Karpas-422 (cell line): ENCODE measurements at regions not wholly inside any gene's neighbourhood (a gene's known extent, or its start where the extent isn't known, plus 50 kb on each side); places are given as distances from the start of the nearest gene placed in this dataset.

ENCODE experiments used
- DNase-seq: peaks from one replicate; pipeline ENCODE4 v3.0.0-alpha.2; 2015
- H2AFZ ChIP-seq: fragments of 200-600 bp; sonication (generic); 2 replicates; pipeline ENCODE4 v1.6.1; 2014; ENCODE audit warnings: antibody characterized with exemption, low read length, mixed read lengths
- H3K27ac ChIP-seq: fragments of 200-600 bp; sonication (generic); 2 replicates; pipeline ENCODE4 v1.5.1; 2014; ENCODE audit warnings: mild to moderate bottlenecking, low read length, moderate library complexity
- H3K27me3 ChIP-seq: fragments of 200-600 bp; sonication (generic); 2 replicates; pipeline ENCODE4 v1.6.1; 2014; ENCODE audit warnings: low read length, mixed read lengths
- H3K36me3 ChIP-seq: fragments of 200-600 bp; sonication (generic); 2 replicates; pipeline ENCODE4 v1.6.1; 2014; ENCODE audit warnings: low read length, mixed read lengths; ENCODE audit not compliant: insufficient read depth
- H3K4me1 ChIP-seq: fragments of 200-600 bp; sonication (generic); 2 replicates; pipeline ENCODE4 v1.6.1; 2014; ENCODE audit warnings: mild to moderate bottlenecking, low read length, mixed read lengths
- H3K4me2 ChIP-seq: fragments of 200-600 bp; sonication (generic); 2 replicates; pipeline ENCODE4 v1.6.1; 2014; ENCODE audit warnings: low read length, low read depth, mild to moderate bottlenecking; ENCODE audit not compliant: poor library complexity, severe bottlenecking
- H3K4me3 ChIP-seq: fragments of 200-600 bp; sonication (generic); 2 replicates; pipeline ENCODE4 v1.5.1; 2014; ENCODE audit warnings: mild to moderate bottlenecking, antibody characterized with exemption, low read length, mixed read lengths
- H3K79me2 ChIP-seq: fragments of 200-600 bp; sonication (generic); 2 replicates; pipeline ENCODE4 v1.6.1; 2014; ENCODE audit warnings: mild to moderate bottlenecking, low read length, mixed read lengths
- H3K9ac ChIP-seq: fragments of 200-600 bp; sonication (generic); 2 replicates; pipeline ENCODE4 v1.6.0; 2014; ENCODE audit warnings: low read length
- H3K9me2 ChIP-seq: fragments of 200-600 bp; sonication (generic), shearing (Covaris generic); replicated peaks from 2 replicates; pipeline ENCODE4 v1.6.0; 2014; ENCODE audit warnings: mild to moderate bottlenecking, low read length, moderate library complexity; ENCODE audit not compliant: insufficient read depth
- H3K9me3 ChIP-seq: fragments of 300-700, 200-600 bp; sonication (generic); 2 replicates; pipeline ENCODE4 v1.6.1; 2014; ENCODE audit warnings: low read length, mixed read lengths
- H4K20me1 ChIP-seq: fragments of 200-600 bp; sonication (generic); 2 replicates; pipeline ENCODE4 v1.6.1; 2014; ENCODE audit warnings: mild to moderate bottlenecking, antibody characterized with exemption, low read length, low read depth; ENCODE audit not compliant: insufficient read depth

GRCh38 chr20:59385038-59385437 is 84.6 kb downstream of the EDN3 start:
- no peaks in the 10 kb centered on the region for H3K27me3 ChIP-seq
- no peaks in the 10 kb centered on the region for H3K36me3 ChIP-seq
- H3K27ac ChIP-seq = no peak overlapping the region
- no peak overlapping the region for H3K9ac ChIP-seq
- H2AFZ ChIP-seq = no peak overlapping the region
- H3K79me2 ChIP-seq = no peaks in the 10 kb centered on the region
- H3K9me2 ChIP-seq = no peaks in the 10 kb centered on the region
- H3K9me3 ChIP-seq = no peaks in the 10 kb centered on the region
- no peaks in the 10 kb centered on the region for H3K4me1 ChIP-seq
- DNase-seq = no peak
- H3K4me3 ChIP-seq = no peak overlapping the region
- H4K20me1 ChIP-seq = no peaks in the 10 kb centered on the region
- no peak overlapping the region for H3K4me2 ChIP-seq

DNA sequence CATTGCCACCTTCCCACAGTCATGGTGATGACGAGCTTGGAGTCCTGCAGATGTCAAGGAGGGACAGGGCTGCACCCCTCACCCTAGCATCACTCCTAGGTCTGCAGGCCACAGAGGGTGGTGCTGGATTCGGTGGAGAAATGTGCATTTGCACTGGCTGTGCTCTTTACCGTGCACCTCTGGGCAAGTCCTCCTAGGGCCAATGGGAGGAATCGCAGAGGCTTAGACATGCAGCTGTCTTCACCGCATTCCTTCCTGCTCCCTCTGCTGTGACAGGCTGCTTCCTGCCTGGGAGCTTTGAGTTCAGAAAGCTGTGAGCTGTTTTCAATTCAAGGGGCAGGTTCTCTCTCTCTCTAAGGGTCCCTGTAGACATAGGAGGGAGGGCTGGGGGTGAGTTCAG is 85.1 kb downstream of the EDN3 start:
- H2AFZ ChIP-seq = no peak overlapping the region
- no peaks in the 10 kb centered on the region for H3K9me3 ChIP-seq
- no peaks in the 10 kb centered on the region for H3K4me1 ChIP-seq
- no peaks in the 10 kb centered on the region for H3K79me2 ChIP-seq
- H3K4me3 ChIP-seq = no peak overlapping the region
- no peak overlapping the region for H3K9ac ChIP-seq
- H3K36me3 ChIP-seq = no peaks in the 10 kb centered on the region
- no peak for DNase-seq
- no peaks in the 10 kb centered on the region for H3K27me3 ChIP-seq
- H3K9me2 ChIP-seq = no peaks in the 10 kb centered on the region
- H3K27ac ChIP-seq = no peak overlapping the region
- H4K20me1 ChIP-seq = no peaks in the 10 kb centered on the region
- no peak overlapping the region for H3K4me2 ChIP-seq

- Histone ChIP-seq H3K9ac (no peak overlapping the region), H3K4me2 (no peak overlapping the region), H3K4me3 (no peak overlapping the region), H3K27ac (no peak overlapping the region), H3K4me1 (no peaks in the 10 kb centered on the region), H3K9me3 (no peaks in the 10 kb centered on the region), H3K9me2 (no peaks in the 10 kb centered on the region), H3K36me3 (no peaks in the 10 kb centered on the region), H3K79me2 (no peaks in the 10 kb centered on the region), H4K20me1 (no peaks in the 10 kb centered on the region), H3K27me3 (no peaks in the 10 kb centered on the region), H2AFZ (no peak overlapping the region)
- DNase-seq = no peak
Observed at GRCh38 chr20:59386809-59387208, 86.4 kb downstream of the EDN3 start.

GRCh38 chr20:59387891-59388290 is 87.5 kb downstream of the EDN3 start:
- Histone ChIP-seq H3K9me2 (no peaks in the 10 kb centered on the region), H3K4me1 (no peaks in the 10 kb centered on the region)

DNA sequence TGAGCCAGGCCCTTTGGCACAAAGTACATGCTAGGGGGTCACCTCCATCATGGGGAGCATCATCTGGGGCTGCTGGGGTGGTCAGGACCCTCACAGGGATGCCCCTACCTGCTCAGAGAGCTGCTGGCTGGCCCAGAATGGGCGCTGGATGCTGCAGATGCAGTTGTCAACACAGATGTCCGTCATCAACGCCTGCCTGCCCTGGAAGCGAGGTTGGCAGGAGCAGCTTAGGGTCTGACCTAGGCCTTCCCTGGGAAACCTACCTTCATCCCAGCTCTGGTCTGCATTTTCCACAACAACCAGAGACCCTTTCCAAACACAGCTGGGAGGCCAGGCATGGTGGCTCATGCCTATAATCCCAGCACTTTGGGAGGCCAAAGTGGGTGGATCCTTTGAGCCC is 88.0 kb downstream of the EDN3 start:
- Histone ChIP-seq H2AFZ (no peak overlapping the region), H3K4me1 (no peaks in the 10 kb centered on the region), H3K27me3 (no peaks in the 10 kb centered on the region), H3K27ac (no peak overlapping the region), H3K4me2 (no peak overlapping the region), H4K20me1 (no peaks in the 10 kb centered on the region), H3K4me3 (no peak overlapping the region), H3K79me2 (no peaks in the 10 kb centered on the region), H3K9me2 (no peaks in the 10 kb centered on the region), H3K36me3 (no peaks in the 10 kb centered on the region), H3K9ac (no peak overlapping the region), H3K9me3 (no peaks in the 10 kb centered on the region)
- no peak for DNase-seq

More at GRCh38 chr20:59387891-59388290, 87.5 kb downstream of the EDN3 start:
- no peak overlapping the region for H3K4me3 ChIP-seq
- no peaks in the 10 kb centered on the region for H3K9me3 ChIP-seq
- H2AFZ ChIP-seq = no peak overlapping the region
- DNase-seq = no peak
- H3K9ac ChIP-seq = no peak overlapping the region
- no peaks in the 10 kb centered on the region for H4K20me1 ChIP-seq
- no peak overlapping the region for H3K4me2 ChIP-seq
- H3K27me3 ChIP-seq = no peaks in the 10 kb centered on the region
- no peaks in the 10 kb centered on the region for H3K36me3 ChIP-seq
- no peak overlapping the region for H3K27ac ChIP-seq
- H3K79me2 ChIP-seq = no peaks in the 10 kb centered on the region

DNA sequence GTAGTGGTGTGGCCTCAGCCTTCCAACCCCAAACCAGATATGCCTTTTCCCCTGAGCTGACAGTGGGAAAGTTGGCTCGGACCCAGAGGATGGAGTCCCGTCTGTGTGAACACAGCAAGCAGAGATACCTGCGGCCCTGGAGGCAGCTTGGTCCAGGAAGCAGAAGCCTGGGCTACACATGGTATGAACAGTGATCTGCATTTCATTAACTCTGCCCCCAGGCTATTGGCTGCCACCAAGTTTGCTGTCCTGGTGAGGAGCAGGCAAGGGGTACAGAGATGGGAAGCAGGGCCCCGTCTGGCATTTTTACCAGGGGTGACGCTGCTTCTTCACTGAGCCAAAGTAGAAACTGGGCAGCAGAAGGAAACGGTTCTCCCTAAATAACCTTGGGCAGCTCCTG is 90.0 kb downstream of the EDN3 start:
- Histone ChIP-seq H3K27me3 (no peaks in the 10 kb centered on the region), H3K79me2 (no peaks in the 10 kb centered on the region), H4K20me1 (no peaks in the 10 kb centered on the region), H3K36me3 (no peaks in the 10 kb centered on the region), H3K27ac (no peak overlapping the region), H3K9me2 (no peaks in the 10 kb centered on the region), H2AFZ (no peak overlapping the region), H3K4me1 (no peaks in the 10 kb centered on the region), H3K4me2 (no peak overlapping the region), H3K4me3 (no peak overlapping the region), H3K9me3 (no peaks in the 10 kb centered on the region), H3K9ac (no peak overlapping the region)
- DNase-seq = no peak

GRCh38 chr20:59391975-59392374 is 91.6 kb downstream of the EDN3 start:
- Histone ChIP-seq H3K27me3 (no peaks in the 10 kb centered on the region), H3K4me1 (no peaks in the 10 kb centered on the region), H3K9ac (no peak overlapping the region), H2AFZ (no peak overlapping the region), H3K9me3 (no peaks in the 10 kb centered on the region), H3K9me2 (no peaks in the 10 kb centered on the region), H3K4me3 (no peak overlapping the region), H3K36me3 (no peaks in the 10 kb centered on the region), H3K27ac (no peak overlapping the region), H4K20me1 (no peaks in the 10 kb centered on the region), H3K4me2 (no peak overlapping the region), H3K79me2 (no peaks in the 10 kb centered on the region)
- no peak for DNase-seq

DNA sequence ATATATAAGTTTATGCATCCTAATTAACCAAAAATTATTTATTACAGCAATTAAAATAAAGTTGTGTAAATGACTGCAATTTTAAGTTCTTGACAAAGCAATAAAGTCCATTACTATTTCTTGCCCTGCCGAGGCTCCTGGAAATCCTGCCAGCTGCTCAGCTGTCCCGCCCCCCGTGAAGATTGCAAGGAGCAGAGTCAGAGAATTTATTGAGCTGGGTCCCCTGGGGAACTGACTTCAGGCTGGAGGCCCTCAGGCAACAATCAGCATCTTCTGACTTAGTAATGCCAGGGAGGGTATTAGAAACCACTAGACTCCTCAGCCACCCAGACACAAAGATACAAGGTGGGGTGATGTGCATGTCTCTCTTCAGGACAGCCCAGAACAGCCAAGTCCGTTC is 92.3 kb downstream of the EDN3 start:
- Histone ChIP-seq H3K9ac (no peak overlapping the region), H4K20me1 (no peaks in the 10 kb centered on the region), H3K36me3 (no peaks in the 10 kb centered on the region), H3K9me3 (no peaks in the 10 kb centered on the region), H3K79me2 (no peaks in the 10 kb centered on the region), H2AFZ (no peak overlapping the region), H3K27ac (no peak overlapping the region), H3K27me3 (no peaks in the 10 kb centered on the region), H3K4me3 (no peak overlapping the region), H3K4me2 (no peak overlapping the region), H3K9me2 (no peaks in the 10 kb centered on the region), H3K4me1 (no peaks in the 10 kb centered on the region)
- DNase-seq = no peak

DNA sequence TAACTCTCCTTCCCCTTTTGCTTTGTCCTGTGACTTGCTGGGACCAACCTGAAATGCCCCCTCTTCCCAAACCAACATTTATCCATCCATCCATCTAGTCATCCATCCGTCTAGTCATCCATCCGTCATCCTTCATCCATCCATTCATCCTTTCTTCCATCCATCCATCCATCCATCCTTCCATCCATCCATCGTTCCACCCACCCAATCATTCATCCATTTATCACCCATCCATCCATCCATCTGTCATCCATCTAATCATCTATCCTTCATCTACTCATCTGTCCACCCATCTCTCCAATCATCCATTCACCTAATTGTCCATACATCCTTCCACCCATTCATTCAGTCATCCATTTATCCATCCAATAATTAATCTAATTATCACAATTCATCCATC is 92.7 kb downstream of the EDN3 start:
- no peak overlapping the region for H3K27ac ChIP-seq
- no peaks in the 10 kb centered on the region for H3K79me2 ChIP-seq
- H3K36me3 ChIP-seq = no peaks in the 10 kb centered on the region
- no peaks in the 10 kb centered on the region for H3K4me1 ChIP-seq
- H2AFZ ChIP-seq = no peak overlapping the region
- H3K27me3 ChIP-seq = no peaks in the 10 kb centered on the region
- H3K9ac ChIP-seq = no peak overlapping the region
- DNase-seq = no peak
- no peaks in the 10 kb centered on the region for H3K9me2 ChIP-seq
- no peaks in the 10 kb centered on the region for H4K20me1 ChIP-seq
- no peak overlapping the region for H3K4me2 ChIP-seq
- no peak overlapping the region for H3K4me3 ChIP-seq
- H3K9me3 ChIP-seq = no peaks in the 10 kb centered on the region
